HG02840 (cell line): ENCODE measurements at regions not wholly inside any gene's neighbourhood (a gene's known extent, or its start where the extent isn't known, plus 50 kb on each side); places are given as distances from the start of the nearest gene placed in this dataset.

Experiments
- ATAC-seq: cut with Tn5 transposase; IDR thresholded peaks from one replicate; pipeline ENCODE4 v1.9.1; 2021; ENCODE audit warnings: mild to moderate bottlenecking, moderate library complexity, moderate number of reproducible peaks; ENCODE audit not compliant: unreplicated experiment, low FRiP score

GRCh38 chr17:72069586-72070202, 51.1 kb upstream of the SOX9 start:
- no peak for ATAC-seq
